Glutamatergic neuron (in vitro differentiated cells): ENCODE measurements at regions not wholly inside any gene's neighbourhood (a gene's known extent, or its start where the extent isn't known, plus 50 kb on each side); places are given as distances from the start of the nearest gene placed in this dataset.
"Not testable (repeated sequence)": the region's sequence is repeated elsewhere in the genome, so short reads cannot be mapped to it uniquely, and the experiment has no call there.

Source experiments
- DNase-seq: peaks from one replicate; pipeline ENCODE4 v3.0.0; 2022
- H3K27ac Mint-ChIP-seq: one replicate; pipeline ENCODE4 v1.8.0; 2020; ENCODE audit warnings: mild to moderate bottlenecking, mixed read lengths, inconsistent platforms; ENCODE audit not compliant: unreplicated experiment
- H3K27me3 Mint-ChIP-seq: one replicate; pipeline ENCODE4 v1.8.0; 2020; ENCODE audit warnings: mild to moderate bottlenecking, moderate library complexity, mixed read lengths, inconsistent platforms; ENCODE audit not compliant: unreplicated experiment
- H3K36me3 Mint-ChIP-seq: one replicate; pipeline ENCODE4 v1.8.0; 2020; ENCODE audit warnings: mild to moderate bottlenecking, mixed read lengths, inconsistent platforms; ENCODE audit not compliant: unreplicated experiment
- H3K4me1 Mint-ChIP-seq: one replicate; pipeline ENCODE4 v1.8.0; 2020; ENCODE audit warnings: mild to moderate bottlenecking, low read depth, mixed read lengths, inconsistent platforms; ENCODE audit not compliant: unreplicated experiment
- H3K4me3 Mint-ChIP-seq: one replicate; pipeline ENCODE4 v1.8.0; 2020; ENCODE audit warnings: mild to moderate bottlenecking, mixed read lengths, inconsistent platforms; ENCODE audit not compliant: unreplicated experiment
- H3K9me3 Mint-ChIP-seq: one replicate; pipeline ENCODE4 v1.8.0; 2020; ENCODE audit warnings: mild to moderate bottlenecking, moderate library complexity, mixed read lengths, inconsistent platforms; ENCODE audit not compliant: unreplicated experiment
- TF ChIP-seq, protein P1 (sequence below): fragments of 200-600 bp; sonication (generic); IDR thresholded peaks from one replicate; pipeline ENCODE4 v1.5.0; 2021; ENCODE audit not compliant: partially characterized antibody, unreplicated experiment

DNA sequence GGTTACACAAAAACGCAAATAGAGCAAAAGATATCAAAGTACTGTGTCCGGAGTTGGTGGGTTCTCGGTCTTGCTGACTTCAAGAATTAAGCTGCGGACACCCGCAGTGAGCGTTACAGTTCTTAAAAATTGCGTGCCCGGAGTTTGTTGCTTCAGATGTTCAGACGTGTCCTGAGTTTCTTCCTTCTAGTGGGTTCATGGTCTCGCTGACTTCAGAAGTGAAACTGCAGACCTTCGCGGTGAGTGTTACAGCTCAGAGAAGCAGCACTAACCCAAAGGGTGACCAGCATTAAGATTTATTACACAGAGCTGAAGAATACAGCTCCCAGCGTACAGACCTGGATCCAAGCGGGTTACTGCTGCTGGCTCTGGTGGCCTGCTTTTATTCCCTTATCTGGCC is 125.7 kb upstream of the TWIST2 start:
- Mint-ChIP-seq H3K27me3 (no peaks in the 10 kb centered on the region), H3K36me3 (no peaks in the 10 kb centered on the region), H3K9me3 (no peaks in the 10 kb centered on the region), H3K27ac (no peak overlapping the region), H3K4me1 (no peaks in the 10 kb centered on the region), H3K4me3 (no peak overlapping the region)
- no peak for DNase-seq
- TF ChIP-seq, protein P1, sequence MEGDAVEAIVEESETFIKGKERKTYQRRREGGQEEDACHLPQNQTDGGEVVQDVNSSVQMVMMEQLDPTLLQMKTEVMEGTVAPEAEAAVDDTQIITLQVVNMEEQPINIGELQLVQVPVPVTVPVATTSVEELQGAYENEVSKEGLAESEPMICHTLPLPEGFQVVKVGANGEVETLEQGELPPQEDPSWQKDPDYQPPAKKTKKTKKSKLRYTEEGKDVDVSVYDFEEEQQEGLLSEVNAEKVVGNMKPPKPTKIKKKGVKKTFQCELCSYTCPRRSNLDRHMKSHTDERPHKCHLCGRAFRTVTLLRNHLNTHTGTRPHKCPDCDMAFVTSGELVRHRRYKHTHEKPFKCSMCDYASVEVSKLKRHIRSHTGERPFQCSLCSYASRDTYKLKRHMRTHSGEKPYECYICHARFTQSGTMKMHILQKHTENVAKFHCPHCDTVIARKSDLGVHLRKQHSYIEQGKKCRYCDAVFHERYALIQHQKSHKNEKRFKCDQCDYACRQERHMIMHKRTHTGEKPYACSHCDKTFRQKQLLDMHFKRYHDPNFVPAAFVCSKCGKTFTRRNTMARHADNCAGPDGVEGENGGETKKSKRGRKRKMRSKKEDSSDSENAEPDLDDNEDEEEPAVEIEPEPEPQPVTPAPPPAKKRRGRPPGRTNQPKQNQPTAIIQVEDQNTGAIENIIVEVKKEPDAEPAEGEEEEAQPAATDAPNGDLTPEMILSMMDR = no peak

DNA sequence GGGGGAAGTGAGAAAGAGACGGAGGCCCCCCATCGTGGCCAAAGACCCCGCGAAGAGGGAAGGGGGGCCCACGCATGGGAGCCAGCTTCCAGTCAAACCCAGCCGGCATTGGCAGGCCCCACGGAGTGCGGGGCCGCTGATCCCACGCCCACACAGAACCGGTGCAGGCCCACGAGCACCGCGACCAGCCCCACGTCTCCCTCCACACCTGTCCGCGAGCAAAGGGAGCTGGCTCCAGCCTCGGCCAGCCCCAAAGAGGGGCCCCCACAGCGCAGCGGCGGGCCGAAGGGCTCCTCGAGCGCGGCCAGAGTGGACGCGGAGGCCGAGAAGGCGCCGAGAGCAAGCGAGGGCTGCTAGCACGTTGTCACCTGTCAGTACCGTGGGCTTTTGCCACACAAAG is 125.0 kb upstream of the TWIST2 start:
- TF ChIP-seq, protein P1 = no peak
- Mint-ChIP-seq H3K27me3 (no peaks in the 10 kb centered on the region), H3K4me1 (no peaks in the 10 kb centered on the region), H3K36me3 (no peaks in the 10 kb centered on the region), H3K9me3 (no peaks in the 10 kb centered on the region), H3K27ac (no peak overlapping the region), H3K4me3 (no peak overlapping the region)
- no peak for DNase-seq

DNA sequence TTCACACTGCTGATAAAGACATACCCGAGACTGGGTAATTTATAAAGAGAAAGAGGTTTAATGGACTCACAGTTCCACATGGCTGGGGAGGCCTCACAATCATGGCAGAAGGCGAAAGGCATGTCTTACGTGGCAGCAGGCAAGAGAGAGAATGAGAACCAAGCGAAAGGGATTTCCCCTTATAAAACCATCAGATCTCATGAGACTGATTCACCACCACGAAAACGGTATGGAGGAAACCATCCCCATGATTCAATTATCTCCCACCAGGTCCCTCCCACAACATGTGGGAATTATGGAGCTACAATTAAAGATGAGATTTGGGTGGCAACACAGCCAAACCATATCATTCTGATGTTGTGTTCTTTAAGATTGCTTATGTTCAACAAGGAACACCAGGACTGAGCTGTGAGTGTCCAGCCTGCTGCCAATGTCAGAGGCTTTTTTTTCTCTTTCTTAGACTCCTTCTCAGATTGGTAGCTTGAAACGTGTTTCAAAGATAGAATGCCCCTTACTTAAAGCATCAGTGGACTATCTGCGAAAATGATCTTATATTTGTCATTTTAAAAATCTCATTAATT is 124.1 kb upstream of the TWIST2 start:
- H3K4me1 Mint-ChIP-seq, H3K36me3 Mint-ChIP-seq, H3K27ac Mint-ChIP-seq, H3K9me3 Mint-ChIP-seq, H3K4me3 Mint-ChIP-seq, H3K27me3 Mint-ChIP-seq, DNase-seq: not testable (repeated sequence)

DNA sequence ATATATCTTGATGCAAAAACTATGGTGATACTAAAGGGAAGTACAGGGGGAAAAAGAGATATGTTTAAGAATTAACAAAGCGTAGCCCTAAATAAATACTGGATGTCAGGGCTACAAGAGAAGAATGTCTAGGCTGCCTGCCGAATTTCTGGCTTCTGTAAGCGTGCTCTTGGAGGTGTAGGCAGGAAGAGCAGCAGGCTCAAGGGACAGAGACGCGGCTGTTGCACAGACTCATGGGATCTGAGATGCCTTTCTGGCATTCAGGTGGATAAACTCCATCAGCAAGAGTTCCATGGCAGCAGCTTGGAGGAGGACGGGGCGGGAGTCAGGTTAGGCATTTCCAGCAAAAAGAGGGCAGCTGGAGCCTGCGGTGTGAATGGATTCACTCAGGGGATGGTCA is 123.2 kb upstream of the TWIST2 start:
- no peak overlapping the region for H3K27ac Mint-ChIP-seq
- DNase-seq = no peak
- peaks cover 2% of the 10 kb centered on the region for H3K27me3 Mint-ChIP-seq
- no peaks in the 10 kb centered on the region for H3K36me3 Mint-ChIP-seq
- TF ChIP-seq, protein P1 = no peak
- H3K4me3 Mint-ChIP-seq = no peak overlapping the region
- H3K4me1 Mint-ChIP-seq = no peaks in the 10 kb centered on the region
- no peaks in the 10 kb centered on the region for H3K9me3 Mint-ChIP-seq

DNA sequence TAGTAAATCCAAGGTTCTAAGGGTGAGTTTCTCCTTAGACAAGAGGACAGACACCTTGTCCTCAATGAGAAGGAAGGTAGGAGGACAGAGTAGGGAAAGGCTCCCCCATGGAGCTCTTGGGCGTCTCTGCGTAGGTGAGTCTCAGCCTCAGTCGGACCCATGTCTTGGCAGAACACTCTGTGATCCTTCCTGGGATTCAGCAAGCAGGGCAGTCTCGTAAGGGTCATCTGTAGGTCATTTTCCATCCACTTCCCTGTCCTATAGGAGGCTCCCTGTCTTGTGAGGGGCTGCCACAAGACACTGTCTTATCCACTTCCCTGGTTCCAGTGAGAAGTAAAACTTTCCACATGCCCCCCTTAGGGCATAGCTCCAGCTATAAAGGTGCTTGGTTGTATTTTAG is 122.6 kb upstream of the TWIST2 start:
- Mint-ChIP-seq H3K27ac (no peak overlapping the region), H3K36me3 (no peaks in the 10 kb centered on the region), H3K4me3 (no peak overlapping the region), H3K27me3 (peaks cover 2% of the 10 kb centered on the region), H3K9me3 (no peaks in the 10 kb centered on the region), H3K4me1 (no peaks in the 10 kb centered on the region)
- DNase-seq = no peak
- TF ChIP-seq, protein P1 = no peak
